CD4-positive, alpha-beta T cell treated with Interleukin-6 for 4 hours (primary cell): ENCODE measurements at regions not wholly inside any gene's neighbourhood (a gene's known extent, or its start where the extent isn't known, plus 50 kb on each side); places are given as distances from the start of the nearest gene placed in this dataset.

Experiments
- DNase-seq: peaks from one replicate; pipeline ENCODE4 v3.0.0-alpha.2; 2020; ENCODE audit warnings: mixed read lengths

DNA sequence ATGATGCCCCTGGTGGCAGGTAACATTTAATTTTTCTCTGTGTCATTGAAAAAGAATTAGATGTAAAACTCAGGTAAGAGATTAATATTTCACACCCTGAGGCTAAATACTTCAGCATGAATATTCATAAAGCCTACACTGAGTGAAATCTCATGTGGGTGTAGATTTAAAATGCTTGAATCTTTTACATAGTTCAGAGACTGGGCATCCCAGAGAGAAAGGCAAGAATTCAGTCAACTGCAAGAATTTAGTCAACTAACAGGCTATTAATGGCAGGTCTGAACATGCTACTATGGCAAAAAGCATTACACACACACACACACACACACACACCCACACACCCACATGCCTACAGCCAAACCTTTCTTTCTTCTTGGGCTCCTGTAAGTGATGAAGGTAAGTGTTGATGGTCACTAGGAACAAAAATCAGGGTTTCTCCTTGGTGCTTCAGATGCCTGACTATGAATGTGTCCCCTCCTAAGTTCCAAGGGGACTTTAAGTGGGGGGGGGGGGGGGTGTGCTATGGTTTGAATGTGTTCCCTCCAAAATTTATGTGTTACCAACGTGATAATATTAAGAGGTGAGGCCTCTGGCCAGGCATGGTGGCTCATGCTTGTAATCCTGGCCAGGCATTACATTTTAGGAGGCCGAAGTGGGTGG lies 63.7 kb upstream of the PSMD7 start:
- no peak for DNase-seq

DNA sequence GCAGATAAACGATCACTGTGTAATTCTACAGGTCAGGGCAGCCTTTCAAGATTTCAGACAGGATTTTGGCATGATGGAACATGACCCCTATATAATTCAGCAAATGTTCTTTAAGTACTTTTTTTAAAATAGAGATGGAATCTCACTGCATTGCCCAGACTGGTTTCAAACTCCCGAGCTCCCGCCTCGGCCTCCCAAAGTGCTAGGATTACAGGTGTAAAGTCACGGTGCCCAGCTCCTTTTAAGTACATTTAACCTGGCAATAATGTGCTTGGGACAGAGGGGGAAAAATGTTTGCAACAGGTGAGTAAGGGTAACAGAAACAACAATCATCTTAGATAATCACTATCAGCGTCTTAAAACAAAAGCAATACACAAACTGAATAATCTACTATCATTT lies 66.5 kb upstream of the PSMD7 start:
- DNase-seq = no peak

- DNase-seq = no peak
Observed at GRCh38 chr16:74226338-74226954, 70.2 kb upstream of the PSMD7 start.

DNA sequence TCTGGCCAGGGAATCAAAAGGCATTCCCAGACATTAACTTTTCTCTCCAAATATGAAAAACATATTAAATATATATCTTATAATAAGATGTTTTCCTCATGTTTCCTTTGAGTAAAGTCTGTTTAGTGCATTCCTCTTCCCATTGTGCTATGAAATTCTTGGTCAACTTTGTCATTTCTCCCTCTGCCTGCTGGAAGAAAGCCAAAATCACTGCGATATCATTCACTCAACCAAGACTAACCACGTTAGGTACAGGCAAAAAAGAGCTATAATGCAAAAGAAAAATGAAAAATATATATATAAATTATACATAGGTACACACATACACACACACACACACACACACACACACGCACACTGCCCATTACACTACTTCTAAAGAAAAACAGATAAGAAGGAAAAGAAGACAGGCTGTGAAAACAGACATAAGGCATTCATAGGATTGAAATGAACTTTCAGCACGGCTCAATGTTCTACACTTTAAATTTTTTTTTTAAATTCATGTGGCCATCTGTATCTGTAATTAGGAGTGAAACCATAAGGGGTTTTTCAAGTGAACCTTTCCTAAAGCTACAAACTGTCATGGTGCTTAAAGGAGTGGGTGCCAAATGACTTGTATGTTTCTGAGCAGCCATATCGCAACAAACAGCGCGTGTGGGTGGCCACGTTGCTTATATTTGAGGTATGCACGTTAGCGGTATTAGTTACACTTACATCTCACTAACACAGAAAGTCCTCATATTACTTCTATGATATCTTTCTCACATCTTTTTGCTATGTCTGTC lies 71.6 kb upstream of the PSMD7 start:
- DNase-seq = no peak

DNA sequence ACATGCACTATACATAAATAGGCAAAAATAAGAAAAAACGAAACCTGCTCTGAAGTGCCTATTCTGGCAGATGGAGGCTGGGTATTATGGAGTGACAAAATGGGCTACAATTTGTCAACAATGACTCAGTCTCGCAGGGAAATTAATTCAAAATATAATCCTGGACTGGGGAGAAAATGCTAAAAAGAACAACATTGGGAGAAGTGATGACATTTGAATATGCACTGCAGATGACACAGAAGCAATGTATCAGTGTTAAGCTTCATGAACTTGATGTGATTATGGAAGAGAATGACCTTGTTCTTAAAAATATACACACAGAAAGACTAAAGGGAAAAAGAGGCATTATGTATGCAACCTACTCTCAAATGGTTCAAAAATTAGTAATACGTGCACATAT lies 74.8 kb upstream of the PSMD7 start:
- no peak for DNase-seq

DNA sequence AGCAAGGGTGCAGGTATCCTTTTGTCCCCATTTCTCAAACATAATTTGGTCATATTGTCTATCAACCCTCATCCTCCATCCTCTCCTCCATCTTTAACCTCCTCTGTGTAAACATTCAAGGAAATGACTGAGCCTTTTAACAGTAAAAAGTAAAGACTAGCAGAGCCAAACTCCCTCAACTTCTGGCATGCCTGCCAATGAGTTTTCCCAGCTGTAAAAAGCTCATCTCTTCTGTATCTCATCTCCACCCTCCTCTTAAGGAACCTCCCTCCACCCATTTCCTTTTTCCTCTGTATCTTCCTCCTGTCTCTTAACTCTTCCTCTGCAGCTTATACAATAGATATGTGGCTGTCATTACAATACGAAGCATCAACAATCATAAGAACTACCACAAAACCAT lies 76.9 kb upstream of the PSMD7 start:
- no peak for DNase-seq

- DNase-seq = no peak
Observed at GRCh38 chr16:74218871-74219270, 77.7 kb upstream of the PSMD7 start.

GRCh38 chr16:74216319-74216718 lies 80.3 kb upstream of the PSMD7 start:
- no peak for DNase-seq

GRCh38 chr16:74215249-74215648 lies 81.4 kb upstream of the PSMD7 start:
- DNase-seq = no peak

- no peak for DNase-seq
Observed at GRCh38 chr16:74213372-74213771, 83.2 kb upstream of the PSMD7 start.

GRCh38 chr16:74210245-74210644 lies 86.4 kb upstream of the PSMD7 start:
- no peak for DNase-seq

GRCh38 chr16:74202009-74202408 lies 94.6 kb upstream of the PSMD7 start:
- DNase-seq = no peak

GRCh38 chr16:74201576-74201975 lies 95.0 kb upstream of the PSMD7 start:
- no peak for DNase-seq

DNA sequence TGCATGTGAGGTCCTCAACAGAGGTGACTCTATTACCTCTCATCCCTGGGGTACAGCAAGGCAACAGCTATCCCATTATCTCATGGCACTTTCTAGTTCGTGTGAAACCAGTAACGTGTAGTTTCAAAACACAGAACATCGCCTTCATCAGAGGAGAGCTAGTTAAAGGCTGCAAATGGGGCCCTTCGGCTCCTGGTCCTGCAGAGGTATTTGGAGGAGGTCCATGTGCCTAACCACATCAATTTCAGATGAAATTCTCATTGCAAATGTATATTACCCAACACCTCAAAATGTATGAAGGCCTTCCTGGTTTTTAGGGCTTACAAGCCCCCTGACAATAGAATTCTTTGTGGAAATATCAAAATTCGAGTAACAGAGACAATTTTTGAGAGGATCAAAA lies 95.7 kb upstream of the PSMD7 start:
- DNase-seq = no peak

GRCh38 chr16:74199842-74200124 lies 96.8 kb upstream of the PSMD7 start:
- DNase-seq = no peak

DNA sequence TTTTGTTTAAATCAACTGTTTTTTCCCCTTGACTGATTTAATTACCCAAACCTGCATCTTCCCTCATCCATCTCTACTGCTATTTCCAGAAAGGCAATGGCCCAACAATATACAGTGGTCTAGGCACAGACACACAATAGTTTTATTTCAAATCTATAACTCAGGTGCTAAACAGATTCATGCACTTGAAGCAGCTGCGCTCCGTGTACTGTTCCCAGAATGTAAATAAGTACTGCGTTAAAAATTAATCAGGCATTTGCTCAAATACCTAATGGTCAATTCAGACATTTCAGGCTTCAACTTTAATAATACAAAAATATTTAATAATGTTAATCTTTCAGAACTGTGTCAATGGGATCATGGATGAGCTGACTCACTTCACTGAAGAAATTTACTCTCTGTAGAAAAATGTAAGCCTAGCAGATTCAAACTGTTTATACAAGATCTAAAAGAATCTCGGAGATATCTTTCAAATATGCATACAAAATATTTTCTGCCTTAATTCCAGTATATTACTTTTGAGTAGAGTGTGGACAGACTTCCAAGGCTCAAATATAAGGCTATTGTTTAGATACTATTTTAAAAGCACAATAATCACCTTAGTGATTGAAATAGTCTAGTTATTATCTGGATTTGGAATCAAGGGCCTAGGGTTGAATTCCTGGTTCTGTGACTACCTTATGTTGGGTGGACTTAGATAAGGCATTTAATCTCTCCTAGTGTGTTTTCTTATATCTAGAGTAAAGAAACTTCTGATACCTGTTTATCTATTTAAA lies 97.4 kb upstream of the PSMD7 start:
- DNase-seq = no peak

- DNase-seq = no peak
Observed at GRCh38 chr16:74192281-74192797, 104.3 kb upstream of the PSMD7 start.

- no peak for DNase-seq
Observed at GRCh38 chr16:74190292-74190691, 106.3 kb upstream of the PSMD7 start.

GRCh38 chr16:74188856-74189255 lies 107.8 kb upstream of the PSMD7 start:
- DNase-seq = no peak

DNA sequence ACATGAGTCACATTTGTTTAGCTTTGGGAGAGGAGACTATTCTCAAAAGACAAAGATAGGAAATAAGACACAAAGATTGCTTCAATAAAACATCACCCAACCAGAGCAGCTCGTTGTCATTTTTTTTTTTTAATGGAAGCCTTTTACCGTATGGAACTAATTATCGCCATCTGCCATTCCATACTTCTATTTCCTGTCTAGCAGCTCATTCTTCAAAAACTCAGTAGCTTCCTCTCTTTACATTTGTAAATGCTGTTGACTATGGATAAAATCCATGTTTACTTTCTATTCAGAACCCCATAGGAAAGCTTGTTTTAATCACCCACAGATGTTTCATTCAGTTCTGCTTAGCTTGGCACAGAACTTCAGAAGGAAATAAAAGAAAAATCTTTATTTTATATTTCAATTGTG lies 110.0 kb upstream of the PSMD7 start:
- no peak for DNase-seq

- DNase-seq = no peak
Observed at GRCh38 chr16:74184839-74185238, 111.8 kb upstream of the PSMD7 start.

DNA sequence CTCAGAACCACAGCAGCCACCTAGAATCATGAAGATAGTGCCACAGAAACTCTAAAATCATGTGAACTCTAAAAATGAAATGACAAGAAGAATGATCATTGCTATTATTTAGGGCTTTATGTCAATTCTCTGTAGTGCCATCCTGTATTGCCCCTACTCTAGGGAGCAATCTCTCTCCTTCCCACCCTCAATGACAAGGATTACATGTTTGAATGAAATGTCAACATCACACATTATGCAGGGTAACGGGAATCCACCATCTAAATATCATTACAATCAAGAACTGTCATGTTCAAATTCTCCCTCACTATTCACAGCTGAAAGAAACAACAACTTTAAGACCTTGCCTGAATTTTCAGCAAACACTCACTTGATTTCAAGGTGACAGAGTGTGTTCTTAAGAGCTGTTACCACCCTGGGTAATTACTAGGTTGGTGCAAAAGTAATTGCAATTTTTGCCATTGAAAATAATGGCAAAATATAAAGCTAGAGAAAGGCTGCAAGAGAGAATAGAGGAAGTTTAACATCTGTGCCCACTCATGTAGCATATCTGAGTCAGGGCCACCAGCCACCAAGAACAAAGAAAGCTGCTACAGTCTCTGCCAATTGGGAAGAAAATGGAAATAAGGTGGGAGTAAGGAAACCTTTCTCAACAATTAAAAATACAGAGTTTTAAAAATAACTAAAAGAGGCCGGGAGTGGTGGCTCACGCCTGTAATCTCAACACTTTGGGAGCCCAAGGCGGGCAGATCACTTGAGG lies 112.8 kb upstream of the PSMD7 start:
- DNase-seq = no peak
